Chondrocyte (in vitro differentiated cells): ENCODE measurements at regions not wholly inside any gene's neighbourhood (a gene's known extent, or its start where the extent isn't known, plus 50 kb on each side); places are given as distances from the start of the nearest gene placed in this dataset.

Experiments
- DNase-seq: peaks from one replicate; pipeline ENCODE4 v3.0.0; 2021; ENCODE audit warnings: mixed read lengths, low spot score
- H3K27ac Mint-ChIP-seq: one replicate; pipeline ENCODE4 v1.8.0; 2021; ENCODE audit warnings: mild to moderate bottlenecking, moderate library complexity, mixed read lengths; ENCODE audit not compliant: unreplicated experiment
- H3K27me3 Mint-ChIP-seq: 2 replicates; pipeline ENCODE4 v1.8.0; 2021; ENCODE audit warnings: low read depth, mixed read lengths
- H3K36me3 Mint-ChIP-seq: 2 replicates; pipeline ENCODE4 v1.8.0; 2021; ENCODE audit warnings: low read depth, mixed read lengths
- H3K4me1 Mint-ChIP-seq: 2 replicates; pipeline ENCODE4 v1.8.0; 2021; ENCODE audit warnings: low read depth, mild to moderate bottlenecking, mixed read lengths
- H3K4me3 Mint-ChIP-seq: one replicate; pipeline ENCODE4 v1.8.0; 2021; ENCODE audit warnings: mild to moderate bottlenecking, moderate library complexity, mixed read lengths; ENCODE audit not compliant: unreplicated experiment
- H3K9me3 Mint-ChIP-seq: 2 replicates; pipeline ENCODE4 v1.8.0; 2021; ENCODE audit warnings: low read depth, mixed read lengths
- TF ChIP-seq, protein P1 (sequence below): fragments of 200-600 bp; sonication (generic); IDR thresholded peaks from 2 replicates; pipeline ENCODE4 v1.5.0; 2021; ENCODE audit warnings: antibody characterized with exemption, mild to moderate bottlenecking, moderate library complexity

DNA sequence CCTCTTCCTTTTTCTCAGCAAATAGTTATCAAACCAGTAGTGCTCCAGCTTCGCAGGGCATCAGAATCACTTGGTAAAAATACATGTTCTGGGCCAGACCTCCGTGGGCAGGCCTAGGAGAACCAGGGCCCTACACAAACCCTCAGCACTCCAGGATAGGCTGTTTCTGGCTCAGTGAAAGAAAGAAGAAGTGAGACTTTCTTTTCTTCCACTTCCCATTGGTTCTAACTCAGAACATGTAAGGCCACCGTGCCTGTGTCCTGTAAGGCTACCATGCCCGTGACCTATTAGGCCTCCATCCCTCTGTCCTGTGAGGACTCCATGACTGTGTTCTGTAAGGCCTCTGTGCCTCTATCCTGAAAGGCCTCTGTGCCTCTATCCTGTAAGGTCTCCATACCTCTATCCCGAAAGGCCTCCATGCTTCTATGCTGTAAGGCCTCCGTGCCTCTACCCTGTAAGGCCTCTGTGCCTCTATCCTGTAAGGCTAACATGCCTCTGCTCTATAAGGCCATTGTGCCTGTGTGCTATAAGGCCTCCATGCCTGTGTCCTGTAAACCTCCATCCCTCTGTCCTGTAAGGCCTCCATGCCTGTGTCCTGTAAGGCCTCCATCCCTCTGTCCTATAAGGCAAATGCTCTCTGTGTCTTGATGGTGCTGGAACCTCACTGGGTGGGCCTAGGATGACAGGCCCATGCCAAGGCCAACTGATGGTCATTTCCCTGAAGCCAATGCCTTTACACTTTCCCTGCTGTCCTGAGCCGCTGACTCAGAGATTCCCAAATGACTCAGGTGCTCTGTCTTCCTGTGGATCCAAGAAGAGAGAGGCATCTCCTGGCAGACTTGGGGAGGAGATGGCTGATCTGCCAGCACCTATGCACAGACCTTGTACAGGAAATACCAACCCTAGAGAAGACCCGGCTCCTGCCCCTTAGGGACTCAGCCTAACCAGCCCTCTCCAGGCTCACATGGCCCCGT is 96.6 kb upstream of the CACUL1 start:
- no peak overlapping the region for H3K27ac Mint-ChIP-seq
- no peak overlapping the region for H3K4me3 Mint-ChIP-seq
- H3K9me3 Mint-ChIP-seq = no peaks in the 10 kb centered on the region
- H3K36me3 Mint-ChIP-seq = no peaks in the 10 kb centered on the region
- H3K27me3 Mint-ChIP-seq = peaks cover 7% of the 10 kb centered on the region
- no peaks in the 10 kb centered on the region for H3K4me1 Mint-ChIP-seq
- no peak for DNase-seq
- TF ChIP-seq, protein P1, sequence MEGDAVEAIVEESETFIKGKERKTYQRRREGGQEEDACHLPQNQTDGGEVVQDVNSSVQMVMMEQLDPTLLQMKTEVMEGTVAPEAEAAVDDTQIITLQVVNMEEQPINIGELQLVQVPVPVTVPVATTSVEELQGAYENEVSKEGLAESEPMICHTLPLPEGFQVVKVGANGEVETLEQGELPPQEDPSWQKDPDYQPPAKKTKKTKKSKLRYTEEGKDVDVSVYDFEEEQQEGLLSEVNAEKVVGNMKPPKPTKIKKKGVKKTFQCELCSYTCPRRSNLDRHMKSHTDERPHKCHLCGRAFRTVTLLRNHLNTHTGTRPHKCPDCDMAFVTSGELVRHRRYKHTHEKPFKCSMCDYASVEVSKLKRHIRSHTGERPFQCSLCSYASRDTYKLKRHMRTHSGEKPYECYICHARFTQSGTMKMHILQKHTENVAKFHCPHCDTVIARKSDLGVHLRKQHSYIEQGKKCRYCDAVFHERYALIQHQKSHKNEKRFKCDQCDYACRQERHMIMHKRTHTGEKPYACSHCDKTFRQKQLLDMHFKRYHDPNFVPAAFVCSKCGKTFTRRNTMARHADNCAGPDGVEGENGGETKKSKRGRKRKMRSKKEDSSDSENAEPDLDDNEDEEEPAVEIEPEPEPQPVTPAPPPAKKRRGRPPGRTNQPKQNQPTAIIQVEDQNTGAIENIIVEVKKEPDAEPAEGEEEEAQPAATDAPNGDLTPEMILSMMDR = no peak

DNA sequence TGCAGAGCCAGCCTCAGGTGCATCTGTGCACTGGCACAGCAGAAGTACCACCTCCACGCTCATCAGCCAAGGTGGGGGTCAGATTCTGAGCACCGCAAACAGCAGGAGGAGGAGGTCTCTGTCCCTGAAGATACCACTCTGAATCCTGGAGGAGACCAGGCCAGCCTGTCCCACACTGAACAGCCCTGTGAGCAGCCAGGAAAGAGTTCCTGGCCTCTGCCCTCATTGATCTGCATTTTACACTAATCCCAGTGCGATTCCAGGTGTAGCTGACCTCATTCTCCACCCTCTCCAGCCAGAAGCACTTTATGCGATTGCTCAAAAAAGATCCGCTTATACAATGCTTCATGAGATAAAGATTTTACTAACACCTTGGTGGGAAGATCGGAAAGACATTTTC is 99.1 kb upstream of the CACUL1 start:
- no peaks in the 10 kb centered on the region for H3K4me1 Mint-ChIP-seq
- TF ChIP-seq, protein P1 = no peak
- no peak overlapping the region for H3K27ac Mint-ChIP-seq
- DNase-seq = no peak
- peaks cover 7% of the 10 kb centered on the region for H3K9me3 Mint-ChIP-seq
- H3K36me3 Mint-ChIP-seq = no peaks in the 10 kb centered on the region
- peaks cover 3% of the 10 kb centered on the region for H3K27me3 Mint-ChIP-seq
- no peak overlapping the region for H3K4me3 Mint-ChIP-seq

DNA sequence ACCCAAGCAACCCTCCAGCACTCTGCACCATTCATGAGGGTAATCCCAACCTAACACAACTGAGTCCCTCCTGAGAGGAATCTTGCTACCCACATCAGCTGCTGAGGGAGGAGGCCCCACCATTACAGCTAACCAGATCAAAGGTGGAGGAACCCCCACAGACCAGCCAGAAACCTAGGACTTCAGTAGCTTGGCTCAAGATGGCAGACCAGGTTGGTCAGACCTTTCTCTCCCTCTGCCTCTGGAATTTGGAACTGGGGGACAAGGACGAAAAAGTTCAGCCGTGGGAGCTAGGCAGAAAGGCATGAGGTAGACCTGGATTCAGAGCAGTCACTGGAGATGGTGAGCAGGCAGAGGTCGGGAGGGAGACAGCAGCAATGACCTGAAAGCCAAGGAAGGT is 101.3 kb upstream of the CACUL1 start:
- Mint-ChIP-seq H3K4me1 (no peaks in the 10 kb centered on the region), H3K27ac (no peak overlapping the region)
- TF ChIP-seq, protein P1 = no peak

DNA sequence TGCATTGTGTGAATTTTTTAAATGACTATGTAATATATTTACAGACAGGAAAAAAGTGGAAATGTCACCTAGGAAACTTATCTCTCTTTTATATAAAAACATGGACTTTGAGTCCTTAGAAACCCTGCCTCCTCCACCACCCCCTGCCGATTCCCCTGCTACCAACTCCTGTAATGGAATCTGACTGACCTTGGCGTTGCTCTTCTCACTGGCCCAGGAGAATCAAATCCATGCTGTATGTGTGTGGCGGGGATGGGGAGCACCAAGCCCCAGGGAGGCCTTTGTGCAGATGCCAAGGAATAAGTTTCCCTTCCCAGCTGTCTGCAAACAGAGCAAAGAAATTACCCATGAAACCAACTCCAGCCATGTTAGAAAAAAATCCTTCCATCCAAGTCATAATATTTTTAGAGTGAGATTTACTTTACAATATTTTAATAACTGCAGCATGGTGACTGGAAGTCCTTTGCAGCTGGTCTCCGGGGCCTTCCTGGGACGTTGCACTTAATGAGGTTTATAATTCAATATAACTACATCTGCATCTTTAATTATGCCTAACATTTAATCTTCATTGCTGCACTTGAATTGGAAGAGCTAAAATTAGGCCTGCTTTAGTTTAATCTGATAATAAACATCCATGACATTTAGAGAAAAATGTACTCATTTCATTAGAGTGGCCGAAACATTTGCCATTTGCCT is 111.4 kb upstream of the CACUL1 start:
- Mint-ChIP-seq H3K36me3 (no peaks in the 10 kb centered on the region), H3K27ac (no peak overlapping the region), H3K9me3 (peaks cover 7% of the 10 kb centered on the region), H3K4me3 (no peak overlapping the region), H3K27me3 (peaks cover 7% of the 10 kb centered on the region), H3K4me1 (peaks cover 21% of the 10 kb centered on the region)
- DNase-seq = no peak
- TF ChIP-seq, protein P1 = no peak

More for the DNA sequence above, 101.3 kb upstream of the CACUL1 start:
- Mint-ChIP-seq H3K9me3 (peaks cover 9% of the 10 kb centered on the region), H3K4me3 (no peak overlapping the region), H3K36me3 (no peaks in the 10 kb centered on the region), H3K27me3 (peaks cover 6% of the 10 kb centered on the region)
- DNase-seq = no peak

DNA sequence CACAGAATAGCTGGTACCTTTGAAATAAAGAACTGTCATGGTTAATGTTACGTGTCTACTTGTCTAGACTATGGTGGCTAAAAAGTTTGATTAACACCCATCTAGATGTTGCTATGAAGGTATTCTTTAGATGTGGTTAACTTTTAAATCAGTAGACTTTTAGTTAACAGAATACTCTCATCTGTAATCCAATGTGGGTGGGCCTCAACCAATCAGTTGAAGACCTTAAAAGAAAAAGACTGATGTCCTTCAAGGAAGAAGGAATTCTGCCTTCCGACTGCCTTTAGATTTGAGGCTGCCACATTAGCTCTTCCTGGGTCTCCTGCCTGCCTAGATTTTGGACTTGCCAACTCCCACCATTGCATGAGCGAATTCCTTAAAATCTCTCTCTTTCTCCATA is 113.0 kb upstream of the CACUL1 start:
- H3K27me3 Mint-ChIP-seq = peaks cover 5% of the 10 kb centered on the region

More for the DNA sequence above, 113.0 kb upstream of the CACUL1 start:
- TF ChIP-seq, protein P1 = no peak
- Mint-ChIP-seq H3K27ac (no peak overlapping the region), H3K4me3 (no peak overlapping the region), H3K36me3 (no peaks in the 10 kb centered on the region), H3K4me1 (peaks cover 32% of the 10 kb centered on the region), H3K9me3 (peaks cover 2% of the 10 kb centered on the region)
- no peak for DNase-seq
